ENCODE measurements at regions not wholly inside any gene's neighbourhood (a gene's known extent, or its start where the extent isn't known, plus 50 kb on each side); places are given as distances from the start of the nearest gene placed in this dataset.

DNA sequence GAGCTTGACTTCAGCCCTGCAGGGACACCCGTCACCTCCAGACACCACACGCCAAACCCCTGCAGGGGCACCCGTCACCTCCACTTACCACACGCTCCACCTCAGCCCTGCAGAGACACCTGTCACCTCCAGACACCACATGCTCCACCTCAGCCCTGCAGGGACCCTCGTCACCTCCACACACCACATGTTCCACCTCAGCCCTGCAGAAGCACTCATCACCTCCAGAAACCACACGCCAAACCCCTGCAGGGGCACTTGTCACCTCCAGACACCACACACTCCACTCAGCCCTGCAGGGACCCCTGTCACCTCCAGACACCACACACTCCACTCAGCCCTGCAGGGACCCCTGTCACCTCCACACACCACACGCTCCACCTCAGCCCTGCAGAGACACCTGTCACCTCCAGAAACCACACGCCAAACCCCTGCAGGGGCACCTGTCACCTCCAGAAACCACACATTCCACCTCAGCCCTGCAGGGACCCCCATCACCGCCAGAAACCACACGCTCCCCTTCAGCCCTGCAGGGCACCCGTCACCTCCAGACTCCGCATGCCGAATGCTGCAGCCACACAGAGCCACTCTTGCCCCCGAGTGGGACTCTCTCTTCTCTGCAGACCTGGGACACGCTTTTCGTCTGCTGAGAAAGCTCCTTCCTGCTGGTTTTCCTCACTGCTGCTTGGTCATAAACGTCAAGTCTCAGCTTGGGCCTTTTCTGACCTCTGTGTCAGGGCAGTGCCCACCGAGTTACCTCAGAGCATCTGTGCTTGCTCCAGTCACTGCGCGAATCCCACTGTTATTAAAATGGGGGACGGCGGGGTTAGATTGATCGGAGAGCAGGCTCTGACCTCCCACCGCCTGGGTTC lies 77.5 kb upstream of the SALL3 start:
- Histone ChIP-seq H3K27ac (no peak overlapping the region), H3K36me3 (no peaks in the 10 kb centered on the region), H3K4me1 (no peaks in the 10 kb centered on the region), H3K4me3 (no peak overlapping the region), H3K27me3 (no peaks in the 10 kb centered on the region), H3K9me3 (no peaks in the 10 kb centered on the region)
- intact Hi-C loops (cut with DNase I; ENCODE audit: low total_unique reads), result no loop called here
- TF ChIP-seq, protein P1, sequence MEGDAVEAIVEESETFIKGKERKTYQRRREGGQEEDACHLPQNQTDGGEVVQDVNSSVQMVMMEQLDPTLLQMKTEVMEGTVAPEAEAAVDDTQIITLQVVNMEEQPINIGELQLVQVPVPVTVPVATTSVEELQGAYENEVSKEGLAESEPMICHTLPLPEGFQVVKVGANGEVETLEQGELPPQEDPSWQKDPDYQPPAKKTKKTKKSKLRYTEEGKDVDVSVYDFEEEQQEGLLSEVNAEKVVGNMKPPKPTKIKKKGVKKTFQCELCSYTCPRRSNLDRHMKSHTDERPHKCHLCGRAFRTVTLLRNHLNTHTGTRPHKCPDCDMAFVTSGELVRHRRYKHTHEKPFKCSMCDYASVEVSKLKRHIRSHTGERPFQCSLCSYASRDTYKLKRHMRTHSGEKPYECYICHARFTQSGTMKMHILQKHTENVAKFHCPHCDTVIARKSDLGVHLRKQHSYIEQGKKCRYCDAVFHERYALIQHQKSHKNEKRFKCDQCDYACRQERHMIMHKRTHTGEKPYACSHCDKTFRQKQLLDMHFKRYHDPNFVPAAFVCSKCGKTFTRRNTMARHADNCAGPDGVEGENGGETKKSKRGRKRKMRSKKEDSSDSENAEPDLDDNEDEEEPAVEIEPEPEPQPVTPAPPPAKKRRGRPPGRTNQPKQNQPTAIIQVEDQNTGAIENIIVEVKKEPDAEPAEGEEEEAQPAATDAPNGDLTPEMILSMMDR (IDR thresholded peaks at IDR 0.05), result no peak
- no peak for DNase-seq

GRCh38 chr18:78902795-78903435 lies 76.7 kb upstream of the SALL3 start:
- Histone ChIP-seq H3K27me3 (no peaks in the 10 kb centered on the region), H3K4me1 (no peaks in the 10 kb centered on the region), H3K9me3 (no peaks in the 10 kb centered on the region), H3K36me3 (no peaks in the 10 kb centered on the region), H3K27ac (no peak overlapping the region), H3K4me3 (no peak overlapping the region)
- no peak for DNase-seq
- intact Hi-C loops (cut with DNase I; ENCODE audit: low total_unique reads), result no loop called here
- TF ChIP-seq, protein P1 (IDR thresholded peaks at IDR 0.05), result no peak

DNA sequence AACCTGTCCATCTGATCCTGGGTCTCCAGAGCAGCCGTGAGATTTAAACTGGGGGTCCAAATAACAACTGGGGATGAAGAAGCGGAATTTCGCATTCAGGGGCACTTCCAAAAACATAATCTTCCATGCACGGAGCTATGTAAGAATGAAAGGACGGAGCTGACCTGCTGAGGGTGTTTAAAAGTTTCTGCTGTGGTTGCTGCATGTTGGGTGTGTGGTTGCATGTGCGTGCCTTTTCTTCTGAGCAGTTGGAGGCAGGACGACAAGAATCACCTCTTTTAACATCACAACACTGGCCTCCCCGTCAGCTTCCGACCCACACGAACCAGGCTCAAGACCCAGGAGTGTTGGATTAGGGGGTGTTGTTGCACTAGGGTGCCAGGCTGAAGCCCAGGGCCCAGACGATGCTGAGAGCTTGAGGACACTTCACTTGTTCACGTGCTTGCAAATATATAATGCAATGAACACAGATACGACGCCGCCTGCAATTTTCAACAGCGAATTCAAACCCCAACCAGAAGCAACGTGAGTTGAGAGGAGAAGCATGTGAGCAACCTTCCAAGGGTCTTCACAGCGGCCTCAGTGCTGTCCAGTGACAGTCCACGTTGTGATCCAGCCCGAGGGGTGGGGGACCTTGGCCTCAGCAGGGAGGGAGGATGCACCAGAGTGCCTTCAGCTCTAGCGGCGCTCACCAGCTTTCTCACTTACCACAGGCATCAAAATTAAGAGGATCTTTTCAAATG lies 76.0 kb upstream of the SALL3 start:
- no peak overlapping the region for H3K4me3 ChIP-seq
- TF ChIP-seq, protein P1 (IDR thresholded peaks at IDR 0.05), result no peak
- H3K36me3 ChIP-seq, result no peaks in the 10 kb centered on the region
- H3K9me3 ChIP-seq, result no peaks in the 10 kb centered on the region
- DNase-seq, result no peak
- H3K27me3 ChIP-seq, result no peaks in the 10 kb centered on the region
- no peak overlapping the region for H3K27ac ChIP-seq
- intact Hi-C loops (cut with DNase I; ENCODE audit: low total_unique reads), result no loop called here
- no peaks in the 10 kb centered on the region for H3K4me1 ChIP-seq

DNA sequence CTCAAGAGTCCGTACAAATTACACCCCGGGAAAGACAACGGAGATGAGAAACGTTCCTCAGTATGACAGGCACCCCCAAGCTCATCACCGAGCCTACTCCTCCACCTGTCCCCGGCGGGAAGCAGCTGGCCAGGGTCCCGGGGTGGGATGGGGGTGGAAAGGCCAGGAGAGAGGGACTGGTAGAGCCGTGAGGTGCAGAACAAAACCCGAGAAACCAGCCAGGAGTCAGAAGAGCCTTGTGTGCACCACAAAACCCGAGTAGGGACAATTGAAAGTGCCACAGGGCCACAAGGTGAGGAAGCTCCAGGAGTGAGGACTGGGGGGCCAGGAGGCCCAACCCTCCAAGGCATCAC lies 75.5 kb upstream of the SALL3 start:
- intact Hi-C loops (cut with DNase I; ENCODE audit: low total_unique reads), result no loop called here

DNA sequence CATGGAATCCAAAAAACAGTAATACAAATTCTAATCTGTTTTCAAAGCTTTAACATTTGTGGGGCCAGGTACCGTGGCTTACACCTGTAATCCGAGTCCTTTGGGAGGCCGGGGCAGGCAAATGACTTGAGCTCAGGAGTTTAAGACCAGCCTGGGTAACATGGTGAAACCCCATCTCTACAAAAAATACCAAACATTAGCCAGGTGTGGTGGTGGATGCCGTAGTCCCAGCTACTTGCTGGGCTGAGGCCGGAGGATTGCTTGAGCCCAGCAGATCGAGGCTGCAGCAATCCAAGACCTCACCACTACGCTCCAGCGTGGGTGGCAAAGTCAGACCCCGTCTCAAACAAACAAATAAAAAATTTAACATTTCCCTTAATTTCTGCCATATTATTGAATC lies 74.3 kb upstream of the SALL3 start:
- Histone ChIP-seq H3K27ac (no peak overlapping the region), H3K4me3 (no peak overlapping the region), H3K9me3 (no peaks in the 10 kb centered on the region), H3K4me1 (no peaks in the 10 kb centered on the region), H3K27me3 (no peaks in the 10 kb centered on the region), H3K36me3 (no peaks in the 10 kb centered on the region)
- DNase-seq, result no peak
- intact Hi-C loops (cut with DNase I; ENCODE audit: low total_unique reads), result no loop called here
- TF ChIP-seq, protein P1 (IDR thresholded peaks at IDR 0.05), result no peak

More for the DNA sequence above, 75.5 kb upstream of the SALL3 start:
- TF ChIP-seq, protein P1 (IDR thresholded peaks at IDR 0.05), result no peak
- no peak overlapping the region for H3K27ac ChIP-seq
- no peak for DNase-seq
- H3K36me3 ChIP-seq, result no peaks in the 10 kb centered on the region
- no peaks in the 10 kb centered on the region for H3K27me3 ChIP-seq
- H3K4me1 ChIP-seq, result no peaks in the 10 kb centered on the region
- no peak overlapping the region for H3K4me3 ChIP-seq
- no peaks in the 10 kb centered on the region for H3K9me3 ChIP-seq
